ENCODE measurements at regions not wholly inside any gene's neighbourhood (a gene's known extent, or its start where the extent isn't known, plus 50 kb on each side); places are given as distances from the start of the nearest gene placed in this dataset.

DNA sequence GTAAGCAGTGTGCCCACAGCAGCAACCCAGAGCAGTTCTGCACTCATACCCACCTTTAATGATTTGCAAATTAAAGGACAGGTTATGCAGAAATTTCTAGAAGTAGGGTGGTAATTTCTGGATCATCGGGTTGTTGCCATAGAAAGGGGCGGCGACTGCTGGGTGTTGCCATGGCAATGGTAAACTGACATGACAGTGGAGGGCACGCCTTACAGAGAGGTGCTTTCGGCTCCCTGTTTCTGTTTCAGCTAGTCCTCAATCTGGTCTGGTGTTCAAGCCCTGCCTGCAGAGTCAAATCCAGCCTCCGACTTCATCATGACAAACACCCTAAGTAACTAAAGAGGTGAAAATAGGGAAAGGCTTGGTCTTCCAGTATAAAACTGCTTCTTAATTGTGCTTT is 667.7 kb downstream of the SOCS6 start:
- Mint-ChIP-seq H3K9me3 (peaks cover 2% of the 10 kb centered on the region), H3K4me3 (no peak overlapping the region), H3K36me3 (ENCODE audit: low read depth) (no peaks in the 10 kb centered on the region), H3K4me1 (no peaks in the 10 kb centered on the region), H3K27ac (no peak overlapping the region), H3K27me3 (no peaks in the 10 kb centered on the region)
- ChIA-PET POLR2A (no interaction called here), CTCF (no interaction called here)
- no peak for DNase-seq

DNA sequence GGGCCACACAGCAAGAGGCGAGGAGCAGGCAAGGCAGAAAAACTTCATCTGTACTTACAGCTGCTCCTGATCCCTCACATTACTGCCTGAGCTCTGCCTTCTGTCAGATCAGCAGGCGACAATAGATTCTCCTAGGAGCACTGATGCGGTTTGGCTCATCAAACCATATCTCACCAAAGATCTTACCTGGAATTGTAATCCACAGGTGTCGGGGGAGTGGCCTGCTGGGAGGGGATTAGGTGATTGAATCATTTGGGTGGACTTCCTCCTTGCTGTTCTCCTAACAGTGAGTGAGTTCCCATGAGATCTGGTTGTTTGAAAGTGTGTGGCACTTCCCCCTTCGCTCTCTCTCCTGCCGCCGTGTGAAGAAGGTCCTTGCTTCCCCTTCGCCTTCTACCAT is 647.3 kb downstream of the SOCS6 start:
- Mint-ChIP-seq H3K27ac (no peak overlapping the region), H3K4me1 (no peaks in the 10 kb centered on the region), H3K27me3 (no peaks in the 10 kb centered on the region), H3K36me3 (ENCODE audit: low read depth) (no peaks in the 10 kb centered on the region), H3K9me3 (no peaks in the 10 kb centered on the region), H3K4me3 (no peak overlapping the region)
- no peak for DNase-seq
- POLR2A ChIA-PET, result no interaction called here
- CTCF ChIA-PET, result no interaction called here

DNA sequence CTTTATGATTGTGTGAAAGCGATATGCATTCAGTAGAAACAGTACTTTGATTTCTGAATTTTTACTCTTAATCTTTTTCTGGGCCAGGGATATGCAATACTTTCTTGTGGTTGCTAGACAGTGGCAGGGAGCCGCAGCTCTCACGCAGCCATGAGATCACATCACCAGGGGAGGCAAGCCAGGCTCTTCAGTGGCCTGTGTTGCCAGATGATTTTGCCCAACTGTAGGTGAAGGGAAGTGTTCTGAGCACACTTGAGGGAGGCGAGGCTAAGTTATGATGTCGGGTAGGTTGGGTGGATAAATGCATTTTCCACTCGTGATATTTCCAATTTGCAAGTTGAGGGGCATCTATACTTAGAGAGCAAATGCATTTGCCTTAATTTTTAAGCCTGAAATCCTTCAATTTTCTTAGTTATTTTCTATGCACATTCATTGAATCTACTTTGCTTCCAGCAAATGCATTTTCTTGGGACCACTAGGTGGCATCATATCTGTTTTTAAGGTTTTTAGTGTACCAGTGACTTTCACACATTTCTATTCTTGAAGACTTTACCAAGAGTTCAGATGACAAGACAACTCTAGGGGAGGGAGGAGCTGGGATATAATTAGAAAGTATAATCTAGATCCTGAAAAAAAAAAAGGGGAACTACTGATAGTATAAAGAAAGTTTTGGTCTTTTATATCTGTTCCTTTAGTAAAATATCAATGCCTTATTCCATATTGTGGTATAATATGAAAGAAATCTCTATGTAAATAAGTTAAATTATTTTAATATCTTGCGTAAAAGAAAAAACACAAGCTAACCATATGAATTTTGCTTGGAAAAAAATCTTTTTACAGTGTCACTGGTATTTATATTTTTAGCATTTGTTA is 643.3 kb downstream of the SOCS6 start:
- Mint-ChIP-seq H3K4me3 (no peak overlapping the region), H3K27me3 (no peaks in the 10 kb centered on the region), H3K4me1 (no peaks in the 10 kb centered on the region), H3K9me3 (no peaks in the 10 kb centered on the region), H3K36me3 (ENCODE audit: low read depth) (no peaks in the 10 kb centered on the region), H3K27ac (no peak overlapping the region)
- ChIA-PET POLR2A (no interaction called here), CTCF (interaction anchor here (0.8 kb wide), 1 partner anchor 8 kb away, joined by 3 read pairs; no protein-coding TSS in a partner anchor)
- DNase-seq, result no peak

DNA sequence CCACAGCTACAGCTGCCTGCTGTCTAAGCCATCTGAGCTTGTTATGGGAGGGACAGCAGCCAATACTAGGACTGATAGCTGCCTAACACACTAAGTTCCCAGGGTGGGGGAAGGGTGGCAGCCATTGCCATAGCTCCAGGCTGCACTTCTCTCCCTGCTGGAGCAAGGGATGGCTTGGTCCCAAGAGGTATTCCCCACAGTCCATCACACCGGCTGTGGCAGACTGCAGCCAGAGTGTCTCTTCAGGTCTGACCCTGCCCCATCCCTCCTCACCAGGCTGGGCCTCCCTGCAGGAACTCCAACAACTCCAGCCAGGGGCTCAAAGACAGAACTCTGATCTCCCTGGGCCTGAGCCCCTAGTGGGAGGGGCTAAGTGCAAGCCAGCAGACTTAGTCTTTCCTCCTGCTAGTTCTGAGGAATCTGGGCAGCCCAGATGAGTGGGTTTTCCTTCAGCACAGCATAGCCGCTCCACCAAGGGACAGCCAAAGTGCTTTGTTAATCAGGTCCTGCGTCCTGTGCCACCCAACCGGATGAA is 632.1 kb downstream of the SOCS6 start:
- no peak for DNase-seq
- Mint-ChIP-seq H3K36me3 (ENCODE audit: low read depth) (no peaks in the 10 kb centered on the region), H3K27me3 (no peaks in the 10 kb centered on the region), H3K27ac (no peak overlapping the region), H3K4me3 (no peak overlapping the region), H3K9me3 (peaks cover 3% of the 10 kb centered on the region), H3K4me1 (no peaks in the 10 kb centered on the region)
- POLR2A ChIA-PET, result no interaction called here
- CTCF ChIA-PET, result no interaction called here

DNA sequence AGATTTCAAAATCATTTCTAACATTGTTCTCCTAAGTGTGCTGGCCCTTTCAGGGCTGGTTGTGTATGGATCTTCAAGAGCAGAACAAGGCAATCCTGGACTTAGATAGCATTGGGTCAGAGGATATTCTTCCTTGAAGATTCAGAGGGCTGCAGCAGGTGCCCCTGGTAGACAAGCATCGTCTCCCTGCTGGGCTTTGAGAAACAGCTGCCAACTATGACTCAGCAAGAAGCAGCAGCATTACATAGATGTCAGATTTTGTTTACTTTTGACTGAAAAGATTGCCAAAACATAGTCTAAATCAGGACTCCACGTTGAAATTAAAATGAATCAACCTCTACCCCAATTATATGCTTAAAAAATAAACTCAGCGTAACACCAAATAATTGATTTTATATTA is 618.8 kb downstream of the SOCS6 start:
- POLR2A ChIA-PET, result no interaction called here
- no peak overlapping the region for H3K4me3 Mint-ChIP-seq
- CTCF ChIA-PET, result no interaction called here
- no peaks in the 10 kb centered on the region for H3K36me3 Mint-ChIP-seq (ENCODE audit: low read depth)
- peaks cover 1% of the 10 kb centered on the region for H3K9me3 Mint-ChIP-seq
- no peaks in the 10 kb centered on the region for H3K4me1 Mint-ChIP-seq
- H3K27ac Mint-ChIP-seq, result no peak overlapping the region
- H3K27me3 Mint-ChIP-seq, result no peaks in the 10 kb centered on the region
- no peak for DNase-seq

DNA sequence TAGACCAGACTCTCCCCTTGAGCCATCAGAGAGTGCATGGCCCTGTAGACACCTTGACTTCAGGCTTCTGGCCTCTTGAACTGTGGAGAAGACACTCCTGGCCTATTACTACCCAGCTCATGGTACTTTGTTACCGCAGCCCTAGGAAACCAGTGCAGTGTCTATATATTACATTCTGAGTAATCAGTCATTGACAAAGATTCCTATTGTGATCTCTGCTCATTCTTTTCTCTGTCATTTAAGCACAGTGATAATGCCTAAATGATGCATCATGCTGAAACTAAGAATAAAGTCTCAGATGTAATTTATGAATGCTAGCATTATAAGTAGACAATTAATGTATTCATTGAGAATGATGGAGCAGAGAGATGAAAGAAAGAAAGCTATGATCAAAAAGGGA is 603.5 kb downstream of the SOCS6 start:
- Mint-ChIP-seq H3K9me3 (peaks cover 9% of the 10 kb centered on the region), H3K4me3 (no peak overlapping the region), H3K36me3 (ENCODE audit: low read depth) (no peaks in the 10 kb centered on the region), H3K27me3 (no peaks in the 10 kb centered on the region), H3K27ac (no peak overlapping the region), H3K4me1 (no peaks in the 10 kb centered on the region)
- DNase-seq, result no peak
- CTCF ChIA-PET, result no interaction called here
- POLR2A ChIA-PET, result no interaction called here

DNA sequence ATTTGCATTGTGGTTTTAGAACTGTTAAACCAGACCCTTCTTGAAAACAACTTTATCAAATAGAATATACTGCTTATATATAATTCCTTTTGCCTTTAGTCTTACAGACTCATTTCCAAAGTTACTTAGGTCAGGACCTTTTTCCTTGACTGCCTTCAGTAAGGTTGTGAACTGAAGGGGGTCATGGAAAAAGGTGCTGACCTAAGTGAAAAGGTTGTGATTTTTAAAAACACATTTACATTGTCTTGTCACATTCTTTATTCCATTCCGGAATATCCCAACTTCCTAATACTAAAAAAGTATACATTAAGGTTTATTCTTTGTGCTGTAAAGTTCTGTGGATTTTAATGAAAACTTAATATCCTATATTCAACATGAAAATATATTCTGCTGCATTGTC is 581.4 kb downstream of the SOCS6 start:
- no peak overlapping the region for H3K27ac Mint-ChIP-seq
- H3K36me3 Mint-ChIP-seq (ENCODE audit: low read depth), result no peaks in the 10 kb centered on the region
- CTCF ChIA-PET, result no interaction called here
- H3K4me1 Mint-ChIP-seq, result no peaks in the 10 kb centered on the region
- H3K9me3 Mint-ChIP-seq, result peaks cover 2% of the 10 kb centered on the region
- no peak overlapping the region for H3K4me3 Mint-ChIP-seq
- POLR2A ChIA-PET, result no interaction called here
- no peaks in the 10 kb centered on the region for H3K27me3 Mint-ChIP-seq
- no peak for DNase-seq

DNA sequence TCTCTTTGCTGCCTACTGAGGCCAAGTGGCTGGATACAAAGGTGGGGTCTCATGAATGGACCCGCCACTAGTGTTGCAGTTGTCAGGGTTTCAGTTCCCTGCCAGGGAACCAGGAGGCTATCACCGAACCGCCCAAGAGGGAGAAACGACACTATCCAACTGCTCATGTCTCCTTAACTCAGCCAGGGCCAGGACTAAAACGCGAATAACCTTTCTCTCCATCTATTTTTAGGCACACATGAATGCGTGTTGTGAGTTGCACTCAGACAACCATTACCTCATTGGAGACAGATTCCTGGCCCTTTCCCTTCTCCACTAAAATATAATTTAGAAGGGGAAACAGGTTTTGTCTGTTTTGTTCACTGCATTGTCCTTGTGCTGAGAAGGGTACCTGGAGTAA is 559.5 kb downstream of the SOCS6 start:
- no peak overlapping the region for H3K4me3 Mint-ChIP-seq
- CTCF ChIA-PET, result no interaction called here

DNA sequence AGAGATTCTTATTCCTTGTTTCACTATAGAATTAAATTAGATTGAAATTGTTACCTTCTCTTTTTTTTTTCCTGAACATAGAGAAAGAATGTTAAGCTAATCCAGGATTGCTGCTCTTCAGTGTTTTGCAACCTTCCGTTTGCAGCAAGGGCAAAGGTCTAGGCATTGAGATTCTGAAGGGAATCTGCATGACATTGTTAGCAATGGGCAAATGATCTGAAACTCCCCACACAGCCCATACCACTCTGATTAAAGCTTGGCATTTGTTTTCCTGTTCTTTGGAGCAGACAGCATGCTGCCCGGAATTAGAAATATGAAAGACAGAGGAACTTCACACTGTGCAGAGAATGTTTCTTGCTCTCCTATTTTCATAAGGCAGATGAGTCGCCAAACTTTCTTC is 551.8 kb downstream of the SOCS6 start:
- ChIA-PET POLR2A (no interaction called here), CTCF (no interaction called here)
- Mint-ChIP-seq H3K36me3 (ENCODE audit: low read depth) (no peaks in the 10 kb centered on the region), H3K4me1 (no peaks in the 10 kb centered on the region), H3K27ac (no peak overlapping the region), H3K27me3 (no peaks in the 10 kb centered on the region), H3K4me3 (no peak overlapping the region), H3K9me3 (peaks cover 10% of the 10 kb centered on the region)
- no peak for DNase-seq

More for the DNA sequence above, 559.5 kb downstream of the SOCS6 start:
- no peak overlapping the region for H3K27ac Mint-ChIP-seq
- H3K9me3 Mint-ChIP-seq, result peaks cover 7% of the 10 kb centered on the region
- H3K27me3 Mint-ChIP-seq, result no peaks in the 10 kb centered on the region
- H3K4me1 Mint-ChIP-seq, result no peaks in the 10 kb centered on the region
- POLR2A ChIA-PET, result no interaction called here
- no peaks in the 10 kb centered on the region for H3K36me3 Mint-ChIP-seq (ENCODE audit: low read depth)
- no peak for DNase-seq

DNA sequence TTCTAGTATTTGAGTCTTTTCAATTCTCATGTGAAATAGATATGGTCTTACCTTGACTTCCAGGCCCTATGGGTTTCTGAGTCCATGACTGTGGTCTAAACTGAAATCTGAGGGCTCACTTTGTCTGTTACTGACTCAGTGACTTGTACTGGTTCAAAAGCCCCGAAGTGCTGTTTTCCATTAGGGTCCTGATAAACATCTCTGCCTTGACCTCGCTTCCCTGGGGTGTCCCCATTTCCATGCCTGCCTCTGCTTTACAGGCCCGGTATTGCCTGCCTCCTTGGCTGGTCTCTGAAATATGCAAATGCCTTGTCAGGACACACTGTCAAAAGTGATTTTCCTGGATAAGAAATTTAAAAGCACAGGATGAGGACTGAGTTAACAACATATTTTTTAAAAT is 538.8 kb downstream of the SOCS6 start:
- CTCF ChIA-PET, result no interaction called here
- Mint-ChIP-seq H3K4me3 (no peak overlapping the region), H3K4me1 (no peaks in the 10 kb centered on the region), H3K27ac (no peak overlapping the region), H3K9me3 (no peaks in the 10 kb centered on the region), H3K27me3 (no peaks in the 10 kb centered on the region), H3K36me3 (ENCODE audit: low read depth) (no peaks in the 10 kb centered on the region)
- POLR2A ChIA-PET, result no interaction called here
- DNase-seq, result no peak

DNA sequence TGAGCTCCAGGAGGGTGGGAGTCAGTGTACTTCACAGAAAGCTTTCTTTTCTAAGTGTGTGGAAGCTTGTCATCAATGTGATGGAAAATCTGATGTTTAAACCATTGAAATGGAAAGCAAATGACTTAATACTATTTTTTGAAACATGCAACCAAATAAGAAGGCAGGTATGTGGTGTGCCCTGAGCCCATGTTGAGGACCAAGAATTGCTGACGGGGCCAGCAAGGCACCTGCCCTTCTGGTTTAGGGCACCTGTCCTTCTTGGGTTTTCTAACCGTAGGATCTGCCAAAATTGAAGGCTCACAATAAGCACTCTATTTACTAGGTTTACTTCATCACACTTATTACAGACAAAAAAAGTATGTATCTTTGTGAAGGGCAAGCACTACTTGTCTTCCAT is 537.7 kb downstream of the SOCS6 start:
- DNase-seq, result no peak
- Mint-ChIP-seq H3K36me3 (ENCODE audit: low read depth) (no peaks in the 10 kb centered on the region), H3K4me1 (no peaks in the 10 kb centered on the region), H3K4me3 (no peak overlapping the region), H3K27me3 (no peaks in the 10 kb centered on the region), H3K27ac (no peak overlapping the region), H3K9me3 (no peaks in the 10 kb centered on the region)
- ChIA-PET POLR2A (no interaction called here), CTCF (no interaction called here)

DNA sequence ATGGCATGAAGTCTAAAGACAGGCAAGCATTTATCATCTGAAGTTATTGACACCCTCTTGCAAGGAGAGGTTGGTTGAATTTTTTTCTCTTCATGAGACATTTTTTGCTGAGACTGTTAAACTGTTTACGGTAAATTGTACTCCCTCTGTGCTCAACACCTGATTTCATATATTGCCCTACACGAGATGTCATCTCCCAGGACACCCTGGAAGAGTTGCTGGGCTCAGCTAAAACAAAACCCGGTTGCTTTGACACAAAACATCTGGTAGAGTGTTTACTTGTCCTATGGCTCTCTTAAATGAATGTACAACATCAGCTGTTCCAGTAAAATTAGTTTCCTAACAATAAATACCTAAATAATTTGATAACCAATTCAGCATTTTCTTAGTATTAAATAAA is 533.8 kb downstream of the SOCS6 start:
- Mint-ChIP-seq H3K4me3 (no peak overlapping the region), H3K9me3 (peaks cover 3% of the 10 kb centered on the region), H3K27me3 (no peaks in the 10 kb centered on the region), H3K27ac (no peak overlapping the region), H3K36me3 (ENCODE audit: low read depth) (no peaks in the 10 kb centered on the region), H3K4me1 (no peaks in the 10 kb centered on the region)
- POLR2A ChIA-PET, result no interaction called here
- CTCF ChIA-PET, result no interaction called here
- no peak for DNase-seq

DNA sequence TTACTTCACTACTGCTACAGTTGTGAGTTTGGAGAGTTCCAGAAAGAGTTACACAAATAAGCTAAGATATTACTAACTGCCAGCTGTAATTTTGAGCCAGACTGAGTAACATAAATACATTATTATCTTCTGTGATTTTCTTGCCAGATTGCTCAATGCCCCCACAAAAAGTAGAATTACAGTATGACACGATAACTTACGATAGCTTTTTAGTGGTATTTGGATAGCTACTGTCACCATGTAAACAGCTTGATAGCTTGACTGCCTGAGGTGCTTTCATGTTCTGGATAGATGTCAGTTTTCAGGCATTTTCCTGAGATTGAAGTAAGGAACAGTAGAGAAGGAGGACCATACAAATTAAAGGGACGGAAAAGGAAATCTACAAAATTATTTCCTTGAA is 533.3 kb downstream of the SOCS6 start:
- no peaks in the 10 kb centered on the region for H3K36me3 Mint-ChIP-seq (ENCODE audit: low read depth)
- H3K27ac Mint-ChIP-seq, result no peak overlapping the region
- peaks cover 3% of the 10 kb centered on the region for H3K9me3 Mint-ChIP-seq
- no peak for DNase-seq
- no peaks in the 10 kb centered on the region for H3K4me1 Mint-ChIP-seq
- no peaks in the 10 kb centered on the region for H3K27me3 Mint-ChIP-seq
- POLR2A ChIA-PET, result no interaction called here
- CTCF ChIA-PET, result no interaction called here
- H3K4me3 Mint-ChIP-seq, result no peak overlapping the region

DNA sequence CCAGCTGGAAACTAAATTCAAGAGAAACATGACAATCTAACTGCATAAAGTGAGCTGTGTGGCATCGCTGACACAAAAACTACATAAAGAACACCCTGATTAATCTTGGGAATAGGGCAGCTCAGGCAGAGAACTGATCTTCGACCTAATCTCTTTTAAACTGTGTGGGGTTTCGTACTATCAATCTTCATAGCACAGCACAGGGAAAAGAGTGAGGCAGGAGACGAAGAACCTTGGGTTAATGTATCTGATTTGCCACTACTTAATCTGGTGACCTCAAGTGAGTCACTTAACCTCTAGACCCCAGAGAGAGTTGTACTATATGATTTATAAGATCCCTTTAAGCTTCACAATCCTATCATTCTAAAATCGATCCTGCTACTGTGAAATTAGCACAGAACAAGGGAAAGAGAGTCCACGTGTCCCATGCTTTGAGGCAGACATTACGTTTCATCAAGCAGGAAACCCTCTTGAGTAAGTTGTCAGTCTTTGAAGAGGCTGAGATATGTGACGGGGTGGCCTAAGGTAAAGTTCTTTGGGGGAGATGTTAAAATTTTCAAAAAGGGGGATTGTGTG is 519.7 kb downstream of the SOCS6 start:
- H3K4me3 Mint-ChIP-seq, result no peak overlapping the region
- H3K36me3 Mint-ChIP-seq (ENCODE audit: low read depth), result no peaks in the 10 kb centered on the region
- no peak for DNase-seq
- no peak overlapping the region for H3K27ac Mint-ChIP-seq
- H3K27me3 Mint-ChIP-seq, result no peaks in the 10 kb centered on the region
- ChIA-PET POLR2A (no interaction called here), CTCF (no interaction called here)
- no peaks in the 10 kb centered on the region for H3K9me3 Mint-ChIP-seq
- no peaks in the 10 kb centered on the region for H3K4me1 Mint-ChIP-seq
